ENCODE measurements at regions not wholly inside any gene's neighbourhood (a gene's known extent, or its start where the extent isn't known, plus 50 kb on each side); places are given as distances from the start of the nearest gene placed in this dataset.
"Not testable (repeated sequence)": the region's sequence is repeated elsewhere in the genome, so short reads cannot be mapped to it uniquely, and the experiment has no call there.

GRCh38 chr3:65004306-65004705 is 316.5 kb upstream of the ADAMTS9 start:
- POLR2A ChIA-PET = interaction anchor here (1.8 kb wide), 1 partner anchor 8 kb away, joined by 5 read pairs; no protein-coding TSS in a partner anchor

GRCh38 chr3:65001119-65001518 is 313.3 kb upstream of the ADAMTS9 start:
- TF ChIP-seq ZNF146 (tag by site-specific recombination; IDR thresholded peaks at IDR 0.05) = peak; percentile 74
- CTCF ChIA-PET; H3K36me3 ChIP-seq (ENCODE audit: control insufficient read depth in 2 of 2, insufficient read depth in 1 of 2, low read length in 2 of 2); H3K4me1 ChIP-seq (ENCODE audit: control insufficient read depth, insufficient read depth, low read length); H3K4me3 ChIP-seq (ENCODE audit: low read depth, low read length); H3K27ac ChIP-seq (ENCODE audit: extremely low read depth, low read depth, low read length); H3K9me3 ChIP-seq (ENCODE audit: control insufficient read depth, insufficient read depth, low read depth, low read length); POLR2A ChIA-PET: not testable (repeated sequence)

More at GRCh38 chr3:65004306-65004705, 316.5 kb upstream of the ADAMTS9 start:
- Histone ChIP-seq H3K27ac (ENCODE audit: extremely low read depth, low read depth, low read length) (no peak overlapping the region), H3K9me3 (ENCODE audit: control insufficient read depth, insufficient read depth, low read depth, low read length) (no peaks in the 10 kb centered on the region), H3K4me1 (ENCODE audit: control insufficient read depth, insufficient read depth, low read length) (no peaks in the 10 kb centered on the region), H3K4me3 (ENCODE audit: low read depth, low read length) (no peak overlapping the region), H3K36me3 (ENCODE audit: control insufficient read depth in 2 of 2, insufficient read depth in 1 of 2, low read length in 2 of 2) (no peaks in the 10 kb centered on the region)
- CTCF ChIA-PET = no interaction called here
- no peak for TF ChIP-seq ZNF514 (tag by site-specific recombination; IDR thresholded peaks at IDR 0.05)
- no peak for TF ChIP-seq MZF1 (tag by site-specific recombination; IDR thresholded peaks at IDR 0.05; ENCODE audit: borderline replicate concordance)

- ChIA-PET CTCF (no interaction called here), POLR2A (no interaction called here)
- peaks cover 6% of the 10 kb centered on the region for H3K4me1 ChIP-seq (ENCODE audit: control insufficient read depth, insufficient read depth, low read length)
- no peak overlapping the region for H3K27ac ChIP-seq (ENCODE audit: extremely low read depth, low read depth, low read length)
- H3K9me3 ChIP-seq (ENCODE audit: control insufficient read depth, insufficient read depth, low read depth, low read length) = no peaks in the 10 kb centered on the region
- H3K36me3 ChIP-seq (ENCODE audit: control insufficient read depth in 2 of 2, insufficient read depth in 1 of 2, low read length in 2 of 2) = no peaks in the 10 kb centered on the region
- no peak for TF ChIP-seq GLI4 (tag by site-specific recombination; IDR thresholded peaks at IDR 0.05)
- no peak for TF ChIP-seq ZNF473 (tag by site-specific recombination; IDR thresholded peaks at IDR 0.05)
- TF ChIP-seq ZBTB6 (tag by site-specific recombination; IDR thresholded peaks at IDR 0.05) = no peak
- no peak for TF ChIP-seq ZNF670 (tag by site-specific recombination; IDR thresholded peaks at IDR 0.05; ENCODE audit: low read depth)
- no peak for TF ChIP-seq ZNF518A (tag by site-specific recombination; conservative IDR thresholded peaks at IDR 0.05; ENCODE audit: low read depth)
- no peak for TF ChIP-seq ZNF426 (tag by site-specific recombination; IDR thresholded peaks at IDR 0.05)
- TF ChIP-seq ZNF645 (tag by site-specific recombination; IDR thresholded peaks at IDR 0.05) = no peak
- no peak for TF ChIP-seq ZNF404 (tag by site-specific recombination; IDR thresholded peaks at IDR 0.05)
- no peak for TF ChIP-seq ZNF292 (tag by site-specific recombination; IDR thresholded peaks at IDR 0.05; ENCODE audit: borderline replicate concordance, low read depth)
- TF ChIP-seq AEBP2 (tag by site-specific recombination; IDR thresholded peaks at IDR 0.05; ENCODE audit: borderline replicate concordance) = no peak
- no peak for TF ChIP-seq TCF7L2 (IDR thresholded peaks at IDR 0.05; ENCODE audit: borderline replicate concordance, low read depth, low read length)
- no peak overlapping the region for H3K4me3 ChIP-seq (ENCODE audit: low read depth, low read length)
Measured at GRCh38 chr3:64998317-64998716, 310.5 kb upstream of the ADAMTS9 start.

All from HEK293 (cell line).